ENCODE measurements at regions not wholly inside any gene's neighbourhood (a gene's known extent, or its start where the extent isn't known, plus 50 kb on each side); places are given as distances from the start of the nearest gene placed in this dataset.

- no peak for DNase-seq (ENCODE audit: low read depth in 2 of 3, low spot score in 2 of 3)
Observed at GRCh38 chr3:117248153-117248552, 538.6 kb downstream of the TUSC7 start.

- DNase-seq (ENCODE audit: low read depth in 2 of 3, low spot score in 2 of 3): no peak
Observed at GRCh38 chr3:117252208-117252607, 542.6 kb downstream of the TUSC7 start.

- no peak for DNase-seq (ENCODE audit: low read depth in 2 of 3, low spot score in 2 of 3)
Observed at GRCh38 chr3:117252651-117253050, 543.1 kb downstream of the TUSC7 start.

- no peak for DNase-seq (ENCODE audit: low read depth in 2 of 3, low spot score in 2 of 3)
Observed at GRCh38 chr3:117253636-117254035, 544.1 kb downstream of the TUSC7 start.

- no peak for DNase-seq (ENCODE audit: low read depth in 2 of 3, low spot score in 2 of 3)
Observed at GRCh38 chr3:117254985-117255384, 545.4 kb downstream of the TUSC7 start.

- no peak for DNase-seq (ENCODE audit: low read depth in 2 of 3, low spot score in 2 of 3)
Observed at GRCh38 chr3:117255736-117256135, 546.2 kb downstream of the TUSC7 start.

GRCh38 chr3:117261983-117262421, 552.4 kb downstream of the TUSC7 start:
- DNase-seq (ENCODE audit: low read depth in 2 of 3, low spot score in 2 of 3): no peak

- DNase-seq (ENCODE audit: low read depth in 2 of 3, low spot score in 2 of 3): no peak
Observed at GRCh38 chr3:117263270-117263669, 553.7 kb downstream of the TUSC7 start.

GRCh38 chr3:117263745-117264144, 554.2 kb downstream of the TUSC7 start:
- DNase-seq (ENCODE audit: low read depth in 2 of 3, low spot score in 2 of 3): no peak

GRCh38 chr3:117264204-117264994, 554.8 kb downstream of the TUSC7 start:
- DNase-seq (ENCODE audit: low read depth in 2 of 3, low spot score in 2 of 3): no peak

GRCh38 chr3:117266806-117267205, 557.2 kb downstream of the TUSC7 start:
- no peak for DNase-seq (ENCODE audit: low read depth in 2 of 3, low spot score in 2 of 3)

- DNase-seq (ENCODE audit: low read depth in 2 of 3, low spot score in 2 of 3): no peak
Observed at GRCh38 chr3:117268318-117268717, 558.7 kb downstream of the TUSC7 start.

GRCh38 chr3:117272274-117272673, 562.7 kb downstream of the TUSC7 start:
- DNase-seq (ENCODE audit: low read depth in 2 of 3, low spot score in 2 of 3): no peak

GRCh38 chr3:117272876-117273523, 563.4 kb downstream of the TUSC7 start:
- DNase-seq (ENCODE audit: low read depth in 2 of 3, low spot score in 2 of 3): no peak

GRCh38 chr3:117277816-117278215, 568.2 kb downstream of the TUSC7 start:
- DNase-seq (ENCODE audit: low read depth in 2 of 3, low spot score in 2 of 3): no peak

- DNase-seq (ENCODE audit: low read depth in 2 of 3, low spot score in 2 of 3): no peak
Observed at GRCh38 chr3:117278424-117279190, 569.0 kb downstream of the TUSC7 start.

- DNase-seq (ENCODE audit: low read depth in 2 of 3, low spot score in 2 of 3): no peak
Observed at GRCh38 chr3:117281371-117281770, 571.8 kb downstream of the TUSC7 start.

- no peak for DNase-seq (ENCODE audit: low read depth in 2 of 3, low spot score in 2 of 3)
Observed at GRCh38 chr3:117282566-117282965, 573.0 kb downstream of the TUSC7 start.

GRCh38 chr3:117285737-117286136, 576.2 kb downstream of the TUSC7 start:
- DNase-seq (ENCODE audit: low read depth in 2 of 3, low spot score in 2 of 3): no peak

- DNase-seq (ENCODE audit: low read depth in 2 of 3, low spot score in 2 of 3): no peak
Observed at GRCh38 chr3:117286488-117286887, 576.9 kb downstream of the TUSC7 start.

GRCh38 chr3:117287602-117288001, 578.0 kb downstream of the TUSC7 start:
- DNase-seq (ENCODE audit: low read depth in 2 of 3, low spot score in 2 of 3): no peak

- DNase-seq (ENCODE audit: low read depth in 2 of 3, low spot score in 2 of 3): no peak
Observed at GRCh38 chr3:117291476-117291875, 581.9 kb downstream of the TUSC7 start.
